ENCODE measurements at regions not wholly inside any gene's neighbourhood (a gene's known extent, or its start where the extent isn't known, plus 50 kb on each side); places are given as distances from the start of the nearest gene placed in this dataset.

GRCh38 chr2:215780907-215781685 lies 232.3 kb downstream of the MREG start:
- Histone ChIP-seq H3K36me3 (replicated peaks in 1 of 2; ENCODE audit: insufficient read depth in 1 of 2, low read depth in 2 of 2) (no peaks in the 10 kb centered on the region), H3K4me3 (no peak overlapping the region), H3K27me3 (no peaks in the 10 kb centered on the region), H3K9me3 (no peaks in the 10 kb centered on the region), H3K4me1 (no peaks in the 10 kb centered on the region), H3K27ac (no peak overlapping the region)
- WGBS, 2 donors = 57 to 58% methylated on average over 3 of the region's 3 CpGs
- ATAC-seq (no peak), DNase-seq (no peak)
- intact Hi-C loops (cut with DNase I) = no loop called here
- TF ChIP-seq POLR2A (IDR thresholded peaks at IDR 0.05) = no peak

GRCh38 chr2:215780313-215780712 lies 233.0 kb downstream of the MREG start:
- H3K27ac ChIP-seq = no peak overlapping the region
- H3K4me1 ChIP-seq = no peaks in the 10 kb centered on the region
- H3K36me3 ChIP-seq (replicated peaks in 1 of 2; ENCODE audit: insufficient read depth in 1 of 2, low read depth in 2 of 2) = no peaks in the 10 kb centered on the region
- 56 to 63% methylated on average over 5 of the region's 5 CpGs for WGBS, 2 donors
- intact Hi-C loops (cut with DNase I) = no loop called here
- no peak for DNase-seq
- H3K9me3 ChIP-seq = no peaks in the 10 kb centered on the region
- no peak overlapping the region for H3K4me3 ChIP-seq
- ATAC-seq = no peak
- TF ChIP-seq POLR2A (IDR thresholded peaks at IDR 0.05) = no peak
- TF ChIP-seq CTCF (IDR thresholded peaks at IDR 0.05) = no peak
- no peaks in the 10 kb centered on the region for H3K27me3 ChIP-seq

- no peak for DNase-seq
- no peak for ATAC-seq
- WGBS, 2 donors = 71% methylated on average over 3 of the region's 3 CpGs
- Histone ChIP-seq H3K36me3 (replicated peaks in 1 of 2; ENCODE audit: insufficient read depth in 1 of 2, low read depth in 2 of 2) (no peaks in the 10 kb centered on the region), H3K27ac (no peak overlapping the region), H3K27me3 (no peaks in the 10 kb centered on the region), H3K4me3 (no peak overlapping the region), H3K4me1 (no peaks in the 10 kb centered on the region), H3K9me3 (no peaks in the 10 kb centered on the region)
- no peak for TF ChIP-seq POLR2A (IDR thresholded peaks at IDR 0.05)
- TF ChIP-seq CTCF (IDR thresholded peaks at IDR 0.05) = no peak
- intact Hi-C loops (cut with DNase I) = no loop called here
These were observed 233.4 kb downstream of the MREG start for GRCh38 chr2:215779912-215780311.

GRCh38 chr2:215777465-215778044 lies 235.8 kb downstream of the MREG start:
- no peak for TF ChIP-seq POLR2A (IDR thresholded peaks at IDR 0.05)
- TF ChIP-seq CTCF (IDR thresholded peaks at IDR 0.05) = no peak
- no peak for ATAC-seq
- Histone ChIP-seq H3K27ac (no peak overlapping the region), H3K4me1 (no peaks in the 10 kb centered on the region), H3K27me3 (no peaks in the 10 kb centered on the region), H3K9me3 (no peaks in the 10 kb centered on the region), H3K36me3 (replicated peaks in 1 of 2; ENCODE audit: insufficient read depth in 1 of 2, low read depth in 2 of 2) (no peaks in the 10 kb centered on the region), H3K4me3 (no peak overlapping the region)
- 51 to 55% methylated on average over 7 of the region's 7 CpGs for WGBS, 2 donors
- intact Hi-C loops (cut with DNase I) = no loop called here
- no peak for DNase-seq

- TF ChIP-seq POLR2A (IDR thresholded peaks at IDR 0.05) (no peak), CTCF (IDR thresholded peaks at IDR 0.05) (no peak)
- ATAC-seq = no peak
- Histone ChIP-seq H3K4me3 (no peak overlapping the region), H3K9me3 (no peaks in the 10 kb centered on the region), H3K27me3 (no peaks in the 10 kb centered on the region), H3K4me1 (no peaks in the 10 kb centered on the region), H3K27ac (no peak overlapping the region), H3K36me3 (replicated peaks in 1 of 2; ENCODE audit: insufficient read depth in 1 of 2, low read depth in 2 of 2) (no peaks in the 10 kb centered on the region)
- no peak for DNase-seq
- intact Hi-C loops (cut with DNase I) = no loop called here
- 43 to 58% methylated on average over 4 of the region's 4 CpGs for WGBS, 2 donors
These were observed 238.2 kb downstream of the MREG start for GRCh38 chr2:215775106-215775505.

Measured in body of pancreas (tissue), 4 donors.